Activated B cell treated with CpG ODN at 0.5 μM for 24 hours (primary cell): ENCODE measurements at regions not wholly inside any gene's neighbourhood (a gene's known extent, or its start where the extent isn't known, plus 50 kb on each side); places are given as distances from the start of the nearest gene placed in this dataset.

Experiments used
- ATAC-seq: fragments of 200-7000 bp; cut with Tn5 transposase; one replicate; pipeline ENCODE4 v1.10.0; 2021; ENCODE audit warnings: low read depth, mild to moderate bottlenecking, moderate library complexity
- CTCF ChIA-PET: fragments of 350-600 bp; sonication (Branson Sonifier 250); formaldehyde crosslinking; loops from one replicate; lab custom pipeline; 2021; ENCODE audit warnings: antibody characterized with exemption; lab: Charles Lee
- POLR2A ChIA-PET: fragments of 350-600 bp; sonication (Branson Sonifier 250); formaldehyde crosslinking; loops from one replicate; lab custom pipeline; 2021; ENCODE audit warnings: antibody characterized with exemption; lab: Charles Lee
- DNase-seq: peaks from one replicate; pipeline ENCODE4 v3.0.0; 2022
- H3K27ac Mint-ChIP-seq: one replicate; pipeline ENCODE4 v1.8.0; 2020; ENCODE audit warnings: mixed read lengths
- H3K27me3 Mint-ChIP-seq: one replicate; pipeline ENCODE4 v1.8.0; 2021; ENCODE audit warnings: mixed read lengths
- H3K36me3 Mint-ChIP-seq: one replicate; pipeline ENCODE4 v1.8.0; 2021; ENCODE audit warnings: low read depth, mixed read lengths
- H3K4me1 Mint-ChIP-seq: one replicate; pipeline ENCODE4 v1.8.0; 2021; ENCODE audit warnings: mixed read lengths
- H3K4me3 Mint-ChIP-seq: one replicate; pipeline ENCODE4 v1.8.0; 2020; ENCODE audit warnings: mild to moderate bottlenecking, mixed read lengths
- H3K9me3 Mint-ChIP-seq: one replicate; pipeline ENCODE4 v1.8.0; 2020; ENCODE audit warnings: mixed read lengths
- intact Hi-C: fragments of 100-400 bp; cut with micrococcal nuclease; formaldehyde crosslinking; loops from one replicate; pipeline ENCODE4 v1.15.1; 2024
- TF ChIP-seq, protein P1 (sequence below): fragments of 200-600 bp; IDR thresholded peaks from one replicate; pipeline ENCODE4 v1.8.0; 2022; ENCODE audit warnings: antibody characterized with exemption, mild to moderate bottlenecking

DNA sequence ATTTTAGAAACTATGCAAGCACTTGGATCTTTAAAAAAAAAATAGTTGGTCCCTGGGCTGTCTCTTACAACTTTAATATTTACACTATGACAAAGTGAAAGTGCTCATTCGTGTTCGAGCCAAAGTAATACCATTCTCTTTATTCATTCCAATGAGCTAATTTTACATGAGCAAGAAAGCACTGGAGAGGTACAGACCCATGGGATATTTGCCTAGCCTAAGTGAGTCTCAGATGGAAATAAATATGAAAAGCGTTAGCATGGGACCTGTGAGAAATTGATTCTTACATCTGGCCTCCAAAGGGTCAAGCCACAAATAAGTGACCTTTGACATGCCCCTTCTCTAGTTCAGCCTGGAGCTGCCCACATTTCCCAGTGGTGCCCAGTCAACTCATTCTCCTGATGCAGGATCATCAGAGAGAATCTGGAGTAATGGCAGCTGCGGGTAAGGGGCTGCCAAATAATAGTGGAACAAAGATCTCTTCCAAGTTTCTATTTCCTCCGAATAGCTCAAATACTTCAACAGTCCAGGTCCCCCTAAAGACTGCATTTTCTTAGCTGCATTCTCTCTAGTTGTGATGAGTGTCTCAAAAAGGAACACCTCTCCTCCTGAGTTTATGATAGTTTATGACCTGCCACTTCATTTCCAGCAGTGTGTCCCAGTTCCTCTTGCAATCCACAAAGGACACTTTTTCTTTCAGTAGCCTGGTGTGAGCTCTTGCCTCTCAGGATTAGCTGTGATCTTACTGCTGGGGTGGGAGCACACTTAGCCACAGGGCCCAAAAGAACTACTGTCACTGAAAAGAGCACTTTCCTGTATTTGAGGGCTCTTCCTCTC lies 208.2 kb downstream of the DAD1 start:
- H3K27me3 Mint-ChIP-seq, result no peaks in the 10 kb centered on the region
- ATAC-seq, result no peak
- no peaks in the 10 kb centered on the region for H3K9me3 Mint-ChIP-seq
- TF ChIP-seq, protein P1, sequence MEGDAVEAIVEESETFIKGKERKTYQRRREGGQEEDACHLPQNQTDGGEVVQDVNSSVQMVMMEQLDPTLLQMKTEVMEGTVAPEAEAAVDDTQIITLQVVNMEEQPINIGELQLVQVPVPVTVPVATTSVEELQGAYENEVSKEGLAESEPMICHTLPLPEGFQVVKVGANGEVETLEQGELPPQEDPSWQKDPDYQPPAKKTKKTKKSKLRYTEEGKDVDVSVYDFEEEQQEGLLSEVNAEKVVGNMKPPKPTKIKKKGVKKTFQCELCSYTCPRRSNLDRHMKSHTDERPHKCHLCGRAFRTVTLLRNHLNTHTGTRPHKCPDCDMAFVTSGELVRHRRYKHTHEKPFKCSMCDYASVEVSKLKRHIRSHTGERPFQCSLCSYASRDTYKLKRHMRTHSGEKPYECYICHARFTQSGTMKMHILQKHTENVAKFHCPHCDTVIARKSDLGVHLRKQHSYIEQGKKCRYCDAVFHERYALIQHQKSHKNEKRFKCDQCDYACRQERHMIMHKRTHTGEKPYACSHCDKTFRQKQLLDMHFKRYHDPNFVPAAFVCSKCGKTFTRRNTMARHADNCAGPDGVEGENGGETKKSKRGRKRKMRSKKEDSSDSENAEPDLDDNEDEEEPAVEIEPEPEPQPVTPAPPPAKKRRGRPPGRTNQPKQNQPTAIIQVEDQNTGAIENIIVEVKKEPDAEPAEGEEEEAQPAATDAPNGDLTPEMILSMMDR, result no peak
- DNase-seq, result no peak
- POLR2A ChIA-PET, result interaction anchor here (0.5 to 1.4 kb wide), 3 partner anchors 189 to 742 kb away, joined by 4 to 10 read pairs (median 7); no protein-coding TSS in a partner anchor
- H3K4me3 Mint-ChIP-seq, result no peak overlapping the region
- CTCF ChIA-PET, result interaction anchor here (0.6 to 1.9 kb wide), 7 partner anchors 10 to 613 kb away, joined by 3 to 7 read pairs (median 3); no protein-coding TSS in a partner anchor
- intact Hi-C loops, result loop anchor here (10.0 kb wide), 2 partner anchors 504 to 924 kb away; partner anchors contain the start of genes BCL2L2, PPP1R3E and REM2
- peaks cover 59% of the 10 kb centered on the region for H3K4me1 Mint-ChIP-seq
- peak overlapping the region; percentile 31 for H3K27ac Mint-ChIP-seq
- H3K36me3 Mint-ChIP-seq, result no peaks in the 10 kb centered on the region

DNA sequence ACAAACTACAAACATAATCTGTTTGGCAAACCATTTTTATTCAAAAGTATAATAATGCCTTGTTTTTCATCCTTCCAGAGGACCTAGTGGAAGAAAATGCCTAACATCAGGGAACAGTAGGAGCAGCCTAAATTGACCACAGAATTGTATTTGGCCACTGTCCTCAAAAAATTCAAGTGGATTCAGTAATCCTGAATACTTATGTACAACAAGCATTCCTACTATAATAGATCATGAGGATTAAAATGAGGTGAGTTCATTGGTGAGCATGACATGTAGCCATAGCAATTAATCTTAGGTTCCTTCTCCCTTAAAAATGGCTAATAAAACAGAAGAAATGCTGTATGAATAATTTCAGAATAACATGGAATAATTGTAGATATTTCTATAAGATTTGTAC lies 209.3 kb downstream of the DAD1 start:
- Mint-ChIP-seq H3K27ac (no peak overlapping the region), H3K27me3 (no peaks in the 10 kb centered on the region), H3K4me3 (no peak overlapping the region), H3K9me3 (no peaks in the 10 kb centered on the region), H3K4me1 (peaks cover 48% of the 10 kb centered on the region), H3K36me3 (no peaks in the 10 kb centered on the region)
- DNase-seq (no peak), ATAC-seq (no peak)
- ChIA-PET CTCF (interaction anchor here (1.9 kb wide), 1 partner anchor 177 kb away, joined by 7 read pairs; no protein-coding TSS in a partner anchor), POLR2A (no interaction called here)
- TF ChIP-seq, protein P1, result no peak
- intact Hi-C loops, result loop anchor here (10.0 kb wide), 2 partner anchors 505 to 925 kb away; partner anchors contain the start of genes BCL2L2, PPP1R3E and REM2

DNA sequence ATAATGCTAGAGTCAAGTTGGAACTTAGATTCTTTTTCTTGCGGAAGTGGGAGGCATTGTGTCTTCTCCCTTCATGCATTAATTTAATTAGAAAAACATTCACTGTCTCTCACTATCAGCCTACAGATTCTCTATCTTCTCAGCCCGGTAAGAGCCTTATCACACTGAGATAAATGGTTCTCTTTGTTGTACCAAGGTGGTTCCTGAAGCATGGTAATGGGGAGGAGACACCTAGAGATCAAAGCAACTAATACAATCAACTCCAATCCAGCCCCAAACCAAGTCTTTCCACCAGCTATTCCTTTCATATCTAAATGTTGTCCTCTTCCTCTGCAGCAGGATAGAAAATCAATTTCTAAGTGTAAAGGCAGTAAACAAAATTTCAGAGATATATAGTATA lies 210.8 kb downstream of the DAD1 start:
- intact Hi-C loops, result no loop called here
- H3K4me3 Mint-ChIP-seq, result no peak overlapping the region
- no peak for ATAC-seq
- TF ChIP-seq, protein P1, result no peak
- no peaks in the 10 kb centered on the region for H3K36me3 Mint-ChIP-seq
- peaks cover 33% of the 10 kb centered on the region for H3K4me1 Mint-ChIP-seq
- H3K9me3 Mint-ChIP-seq, result no peaks in the 10 kb centered on the region
- H3K27me3 Mint-ChIP-seq, result no peaks in the 10 kb centered on the region
- POLR2A ChIA-PET, result interaction anchor here (0.6 to 0.7 kb wide), 2 partner anchors 388 to 493 kb away, joined by 3 to 4 read pairs; no protein-coding TSS in a partner anchor
- no peak overlapping the region for H3K27ac Mint-ChIP-seq
- CTCF ChIA-PET, result interaction anchor here (1.3 kb wide), 1 partner anchor 59 kb away, joined by 3 read pairs; no protein-coding TSS in a partner anchor
- DNase-seq, result no peak

DNA sequence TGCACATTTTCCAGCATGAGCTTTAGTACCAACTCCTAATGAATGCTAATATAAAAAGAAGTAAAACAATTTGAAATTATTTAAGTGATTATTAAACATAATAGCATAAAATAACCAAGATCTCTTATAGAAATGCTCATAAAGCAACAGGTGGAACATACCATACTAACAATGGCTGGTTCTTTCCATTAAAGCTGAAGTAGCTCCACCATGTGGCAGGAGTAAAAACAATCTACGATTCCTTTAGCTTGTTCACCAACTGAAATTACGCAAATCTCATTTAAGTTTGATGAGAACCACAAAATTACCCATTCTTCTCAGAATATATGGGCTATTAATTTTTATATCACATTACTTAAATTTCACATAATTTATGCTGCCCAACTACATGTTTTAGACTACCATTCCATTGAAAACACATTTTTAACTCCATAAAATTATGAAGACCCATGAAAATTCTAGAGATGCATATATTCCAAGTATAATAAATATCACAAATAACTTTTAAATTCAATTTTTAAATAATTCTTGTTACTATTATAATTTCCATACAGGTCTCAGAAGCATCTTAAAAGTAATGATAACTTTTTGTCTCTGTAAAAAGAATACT lies 213.6 kb downstream of the DAD1 start:
- Mint-ChIP-seq H3K27me3 (no peaks in the 10 kb centered on the region), H3K9me3 (no peaks in the 10 kb centered on the region), H3K27ac (no peak overlapping the region), H3K4me1 (peaks cover 5% of the 10 kb centered on the region), H3K4me3 (no peak overlapping the region), H3K36me3 (no peaks in the 10 kb centered on the region)
- DNase-seq (no peak), ATAC-seq (peak; percentile 65)
- ChIA-PET POLR2A (interaction anchor here (0.8 kb wide), 1 partner anchor 9 kb away, joined by 5 read pairs; no protein-coding TSS in a partner anchor), CTCF (interaction anchor here (0.6 to 5.2 kb wide), 25 partner anchors 10 to 811 kb away, joined by 3 to 88 read pairs (median 3); no protein-coding TSS in a partner anchor)
- TF ChIP-seq, protein P1, result peak; percentile 46
- intact Hi-C loops, result loop anchor here (1.0 kb wide), 3 partner anchors 56 to 149 kb away; no protein-coding TSS in a partner anchor
